Myocyte (in vitro differentiated cells): ENCODE measurements at regions not wholly inside any gene's neighbourhood (a gene's known extent, or its start where the extent isn't known, plus 50 kb on each side); places are given as distances from the start of the nearest gene placed in this dataset.

Experiments
- DNase-seq: peaks from one replicate; pipeline ENCODE4 v3.0.0-alpha.2; 2012; ENCODE audit warnings: low read depth

GRCh38 chrX:82081027-82081426 lies 879.1 kb downstream of the SH3BGRL start:
- DNase-seq, result no peak

GRCh38 chrX:82087699-82088098 lies 885.8 kb downstream of the SH3BGRL start:
- peak; percentile 12 for DNase-seq

- no peak for DNase-seq
These were observed 890.4 kb downstream of the SH3BGRL start for GRCh38 chrX:82092307-82092706.

GRCh38 chrX:82125103-82125502 lies 923.2 kb downstream of the SH3BGRL start:
- no peak for DNase-seq

GRCh38 chrX:82127228-82128123 lies 925.6 kb downstream of the SH3BGRL start:
- DNase-seq, result no peak

GRCh38 chrX:82134378-82134777 lies 932.5 kb downstream of the SH3BGRL start:
- DNase-seq, result no peak

- no peak for DNase-seq
These were observed 940.0 kb downstream of the SH3BGRL start for GRCh38 chrX:82141942-82142341.

GRCh38 chrX:82161195-82161594 lies 959.3 kb downstream of the SH3BGRL start:
- DNase-seq, result no peak

- no peak for DNase-seq
These were observed 961.8 kb downstream of the SH3BGRL start for GRCh38 chrX:82163701-82164100.

GRCh38 chrX:82196866-82197265 lies 995.0 kb downstream of the SH3BGRL start:
- no peak for DNase-seq

GRCh38 chrX:82208975-82209374 lies 1007.1 kb downstream of the SH3BGRL start:
- DNase-seq, result no peak

GRCh38 chrX:82218361-82218760 lies 1016.5 kb downstream of the SH3BGRL start:
- DNase-seq, result peak; percentile 54

- no peak for DNase-seq
These were observed 1017.2 kb downstream of the SH3BGRL start for GRCh38 chrX:82219129-82219528.

- DNase-seq, result peak; percentile 68
These were observed 1023.1 kb downstream of the SH3BGRL start for GRCh38 chrX:82224961-82225360.

- DNase-seq, result no peak
These were observed 1028.1 kb downstream of the SH3BGRL start for GRCh38 chrX:82230013-82230412.

GRCh38 chrX:82232679-82233078 lies 1030.8 kb downstream of the SH3BGRL start:
- DNase-seq, result no peak

- DNase-seq, result no peak
These were observed 1035.4 kb downstream of the SH3BGRL start for GRCh38 chrX:82237328-82237727.
